Tibial nerve (tissue), 4 donors: ENCODE measurements at regions not wholly inside any gene's neighbourhood (a gene's known extent, or its start where the extent isn't known, plus 50 kb on each side); places are given as distances from the start of the nearest gene placed in this dataset.

Source experiments
- DNase-seq, 2 donors: peaks; one replicate each; pipeline ENCODE4 v3.0.0-alpha.2; 2019; ENCODE audit warnings: low spot score in 2 of 2
- H3K27ac ChIP-seq, 4 donors: fragments of 200-600 bp; sonication (generic) in 3 of 4; one replicate each; pipeline ENCODE4 v1.5.1; 2017 to 2019; ENCODE audit warnings: mild to moderate bottlenecking in 1 of 4
- H3K27me3 ChIP-seq, 2 donors: fragments of 200-600 bp; sonication (generic) in 1 of 2; one replicate each; pipeline versions ENCODE4 v1.5.1 to v1.6.0; 2017 to 2019
- H3K36me3 ChIP-seq, 3 donors: fragments of 200-600 bp; sonication (generic); one replicate each; pipeline ENCODE4 v1.5.1; 2018 to 2019
- H3K4me1 ChIP-seq, 4 donors: fragments of 200-600 bp; sonication (generic) in 3 of 4; one replicate each; pipeline ENCODE4 v1.5.1; 2017 to 2019
- H3K4me3 ChIP-seq, 4 donors: fragments of 200-600 bp; sonication (generic) in 3 of 4; one replicate each; pipeline ENCODE4 v1.5.1; 2017 to 2019; ENCODE audit warnings: mild to moderate bottlenecking in 1 of 4, moderate library complexity in 1 of 4
- H3K9me3 ChIP-seq, 4 donors: fragments of 200-600 bp; sonication (generic) in 3 of 4; one replicate each; pipeline ENCODE4 v1.5.1; 2017 to 2019
- EP300 ChIP-seq, 2 donors: sonication (generic); formaldehyde crosslinking; IDR thresholded peaks; one replicate each; pipeline ENCODE4 v1.6.1; 2017; ENCODE audit warnings: antibody characterized with exemption in 2 of 2, mild to moderate bottlenecking in 1 of 2
- POLR2A ChIP-seq, 2 donors: fragments of 450-650 bp; IDR thresholded peaks; one replicate each; pipeline ENCODE4 v1.6.1; 2017; ENCODE audit warnings: antibody characterized with exemption in 2 of 2, mild to moderate bottlenecking in 2 of 2, moderate library complexity in 2 of 2
- WGBS, 2 donors: methylation state at CpG; one replicate each; pipeline ENCODE4 v1.1.5; 2018; 5-methylcytosine and 5-hydroxymethylcytosine counted together
- TF ChIP-seq, protein P1 (sequence below), 5 experiments: fragments of 200-600 bp in 3 of 5; fragments of 450-650 bp in 2 of 5; sonication (generic) in 3 of 5; IDR thresholded peaks; one replicate each; pipeline ENCODE4 v1.5.1; 2016 to 2019; ENCODE audit warnings: antibody characterized with exemption in 5 of 5, mild to moderate bottlenecking in 3 of 5, moderate library complexity in 2 of 5

DNA sequence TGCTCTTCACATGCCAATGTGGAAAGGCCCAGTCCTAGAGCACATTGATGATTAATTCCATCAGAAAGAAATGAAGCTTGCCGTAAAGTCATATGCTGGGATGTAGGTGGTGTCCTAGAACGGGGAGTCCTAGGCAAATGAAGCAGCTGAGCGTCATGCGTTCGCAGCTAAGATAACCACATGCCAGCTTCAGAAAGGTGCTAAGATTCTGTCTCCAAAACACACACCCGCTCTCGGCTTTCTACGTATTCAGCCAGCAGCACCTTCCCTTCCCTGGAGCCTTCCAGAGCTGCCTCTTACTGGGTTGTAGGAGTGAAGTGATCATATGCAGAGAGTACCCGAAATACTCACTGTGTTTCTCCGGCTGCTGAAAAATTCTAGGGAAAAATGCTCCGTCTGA, 421.6 kb upstream of the ID2 start:
- 80 to 81% methylated on average over 11 of the region's 11 CpGs for WGBS, 2 donors
- Histone ChIP-seq H3K9me3 (no peaks in the 10 kb centered on the region), H3K4me1 (peaks cover 0 to 17% (median 4%) of the 10 kb centered on the region in 4 donors), H3K4me3 (no peak overlapping the region), H3K27me3 (no peaks in the 10 kb centered on the region), H3K36me3 (no peaks in the 10 kb centered on the region), H3K27ac (peak overlapping the region in 1 of 4 donors; percentile 5)
- TF ChIP-seq, protein P1, sequence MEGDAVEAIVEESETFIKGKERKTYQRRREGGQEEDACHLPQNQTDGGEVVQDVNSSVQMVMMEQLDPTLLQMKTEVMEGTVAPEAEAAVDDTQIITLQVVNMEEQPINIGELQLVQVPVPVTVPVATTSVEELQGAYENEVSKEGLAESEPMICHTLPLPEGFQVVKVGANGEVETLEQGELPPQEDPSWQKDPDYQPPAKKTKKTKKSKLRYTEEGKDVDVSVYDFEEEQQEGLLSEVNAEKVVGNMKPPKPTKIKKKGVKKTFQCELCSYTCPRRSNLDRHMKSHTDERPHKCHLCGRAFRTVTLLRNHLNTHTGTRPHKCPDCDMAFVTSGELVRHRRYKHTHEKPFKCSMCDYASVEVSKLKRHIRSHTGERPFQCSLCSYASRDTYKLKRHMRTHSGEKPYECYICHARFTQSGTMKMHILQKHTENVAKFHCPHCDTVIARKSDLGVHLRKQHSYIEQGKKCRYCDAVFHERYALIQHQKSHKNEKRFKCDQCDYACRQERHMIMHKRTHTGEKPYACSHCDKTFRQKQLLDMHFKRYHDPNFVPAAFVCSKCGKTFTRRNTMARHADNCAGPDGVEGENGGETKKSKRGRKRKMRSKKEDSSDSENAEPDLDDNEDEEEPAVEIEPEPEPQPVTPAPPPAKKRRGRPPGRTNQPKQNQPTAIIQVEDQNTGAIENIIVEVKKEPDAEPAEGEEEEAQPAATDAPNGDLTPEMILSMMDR (IDR thresholded peaks at IDR 0.05), result no peak
- TF ChIP-seq POLR2A (IDR thresholded peaks at IDR 0.05), result no peak
- no peak for TF ChIP-seq EP300 (IDR thresholded peaks at IDR 0.05)
- DNase-seq, result no peak

DNA sequence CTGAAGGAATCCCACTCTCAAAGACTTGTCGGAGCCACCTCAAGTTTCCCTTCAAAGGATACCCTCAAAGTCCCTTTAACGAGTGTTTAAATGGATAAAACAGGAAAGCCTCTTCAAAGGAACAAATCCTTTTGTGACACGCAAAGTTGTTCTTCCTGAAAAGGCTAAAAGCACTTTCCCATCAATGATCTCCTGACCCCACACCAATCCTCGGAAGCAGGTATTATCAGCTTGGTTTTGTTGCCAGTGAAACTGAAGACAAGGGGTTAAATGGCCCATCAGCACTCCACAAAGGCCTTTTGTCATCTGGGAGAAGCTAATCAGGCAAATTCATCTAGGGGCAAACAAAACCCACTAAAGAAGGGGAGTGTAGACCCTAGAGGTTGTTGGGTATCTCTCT, 418.0 kb upstream of the ID2 start:
- no peaks in the 10 kb centered on the region for H3K27me3 ChIP-seq
- DNase-seq, result no peak
- H3K36me3 ChIP-seq, result no peaks in the 10 kb centered on the region
- TF ChIP-seq POLR2A (IDR thresholded peaks at IDR 0.05) (no peak), EP300 (IDR thresholded peaks at IDR 0.05) (no peak)
- TF ChIP-seq, protein P1 (IDR thresholded peaks at IDR 0.05), result no peak
- no peaks in the 10 kb centered on the region for H3K9me3 ChIP-seq
- no peak overlapping the region for H3K4me3 ChIP-seq
- H3K4me1 ChIP-seq, result peaks cover 0 to 38% (median 2%) of the 10 kb centered on the region in 4 donors
- no peak overlapping the region for H3K27ac ChIP-seq
- 59 to 66% methylated on average over 4 of the region's 4 CpGs for WGBS, 2 donors

DNA sequence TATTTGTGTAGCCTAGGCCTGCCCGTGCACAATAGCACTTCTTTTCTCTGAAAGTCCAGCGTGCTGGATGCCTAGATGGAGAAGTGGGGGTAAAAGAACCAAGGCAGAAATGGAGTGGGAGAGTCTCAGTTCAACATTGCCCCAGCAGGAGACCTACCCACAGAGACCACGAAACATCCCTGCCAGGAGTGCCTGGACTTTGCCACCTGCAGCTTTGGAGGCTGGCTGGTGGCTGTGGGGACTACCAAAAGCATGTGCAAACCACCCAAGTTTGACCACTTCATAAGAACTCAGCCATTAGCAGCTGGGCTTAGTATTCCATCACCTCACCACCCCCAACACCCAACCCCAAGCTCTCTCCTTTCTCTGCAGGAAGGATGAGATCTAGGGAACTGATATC, 416.9 kb upstream of the ID2 start:
- no peaks in the 10 kb centered on the region for H3K9me3 ChIP-seq
- TF ChIP-seq POLR2A (IDR thresholded peaks at IDR 0.05) (no peak), EP300 (IDR thresholded peaks at IDR 0.05) (no peak)
- TF ChIP-seq, protein P1 (IDR thresholded peaks at IDR 0.05), result no peak
- no peak overlapping the region for H3K27ac ChIP-seq
- H3K27me3 ChIP-seq, result no peaks in the 10 kb centered on the region
- H3K4me3 ChIP-seq, result no peak overlapping the region
- 74 to 82% methylated on average over 3 of the region's 3 CpGs for WGBS, 2 donors
- no peak for DNase-seq
- H3K36me3 ChIP-seq, result no peaks in the 10 kb centered on the region
- peaks cover 0 to 38% (median 2%) of the 10 kb centered on the region in 4 donors for H3K4me1 ChIP-seq

DNA sequence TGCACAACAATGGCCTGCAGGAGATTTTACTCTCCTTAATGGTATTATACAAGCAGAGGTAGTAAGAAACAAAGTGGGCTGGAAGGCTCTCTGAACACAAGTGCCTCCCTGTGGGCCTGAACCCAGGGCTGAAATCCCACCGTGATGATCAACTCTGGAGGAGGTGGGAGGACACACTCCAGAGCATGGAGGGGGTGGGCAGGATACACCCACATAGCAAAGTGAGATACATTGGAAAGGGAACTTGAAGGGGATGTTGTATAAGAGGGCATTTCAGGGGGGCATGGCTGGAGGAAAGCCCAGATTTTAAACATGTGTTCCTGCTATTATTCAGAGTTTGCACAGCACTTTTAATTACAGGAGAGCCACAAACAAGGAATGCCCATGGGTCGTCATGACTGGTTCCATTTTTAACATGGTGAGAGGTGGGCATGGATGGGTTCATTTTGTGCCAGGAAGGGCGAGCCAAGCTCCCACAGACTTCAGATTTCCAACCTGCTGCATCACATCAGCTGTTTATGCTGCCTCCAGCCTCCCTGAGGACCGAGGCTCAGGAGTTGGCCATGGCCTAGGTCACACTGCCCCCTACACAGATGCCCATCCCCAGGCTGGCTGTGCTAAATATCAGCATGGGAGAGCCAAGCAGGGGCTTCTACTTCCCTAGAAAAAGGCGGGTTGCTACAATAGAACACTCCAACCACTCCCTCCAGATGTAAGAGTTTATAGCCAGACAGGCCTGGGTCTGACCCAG, 416.2 kb upstream of the ID2 start:
- H3K27me3 ChIP-seq, result no peaks in the 10 kb centered on the region
- H3K9me3 ChIP-seq, result no peaks in the 10 kb centered on the region
- H3K4me1 ChIP-seq, result peaks cover 0 to 32% (median 0%) of the 10 kb centered on the region in 4 donors
- H3K27ac ChIP-seq, result no peak overlapping the region
- H3K36me3 ChIP-seq, result no peaks in the 10 kb centered on the region
- WGBS, 2 donors, result 80 to 86% methylated on average over 5 of the region's 5 CpGs
- H3K4me3 ChIP-seq, result no peak overlapping the region
- TF ChIP-seq POLR2A (IDR thresholded peaks at IDR 0.05) (no peak), EP300 (IDR thresholded peaks at IDR 0.05) (no peak)
- TF ChIP-seq, protein P1 (IDR thresholded peaks at IDR 0.05), result no peak
- no peak for DNase-seq

DNA sequence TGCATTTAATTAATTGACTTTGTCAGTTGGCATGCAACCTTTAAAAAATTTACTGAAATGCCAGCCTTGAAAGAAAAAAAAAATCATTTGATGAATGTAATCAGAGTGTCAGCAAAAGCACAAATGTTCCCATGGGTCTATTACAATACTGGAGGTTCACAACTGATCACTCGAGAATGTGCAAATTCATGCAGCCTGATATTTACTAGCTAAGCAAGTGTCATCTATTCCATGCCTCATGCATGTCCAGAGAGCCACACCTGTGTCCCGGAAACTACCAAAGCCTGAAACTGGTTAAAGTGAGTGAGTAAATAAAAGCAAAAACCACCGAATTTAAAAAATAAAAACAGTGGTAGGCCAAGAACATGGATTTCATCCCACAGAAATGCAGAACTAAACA, 415.3 kb upstream of the ID2 start:
- no peak for DNase-seq
- TF ChIP-seq, protein P1 (IDR thresholded peaks at IDR 0.05), result no peak
- TF ChIP-seq POLR2A (IDR thresholded peaks at IDR 0.05) (no peak), EP300 (IDR thresholded peaks at IDR 0.05) (no peak)
- H3K27ac ChIP-seq, result no peak overlapping the region
- WGBS, 2 donors, result 69 to 74% methylated on average over 3 of the region's 3 CpGs
- no peaks in the 10 kb centered on the region for H3K36me3 ChIP-seq
- H3K4me1 ChIP-seq, result peaks cover 0 to 30% (median 0%) of the 10 kb centered on the region in 4 donors
- no peak overlapping the region for H3K4me3 ChIP-seq
- no peaks in the 10 kb centered on the region for H3K9me3 ChIP-seq
- H3K27me3 ChIP-seq, result no peaks in the 10 kb centered on the region
